HG03342 (cell line): ENCODE measurements at regions not wholly inside any gene's neighbourhood (a gene's known extent, or its start where the extent isn't known, plus 50 kb on each side); places are given as distances from the start of the nearest gene placed in this dataset.

Experiments
- ATAC-seq: cut with Tn5 transposase; IDR thresholded peaks from one replicate; pipeline ENCODE4 v1.9.1; 2021; ENCODE audit warnings: mild to moderate bottlenecking, moderate library complexity; ENCODE audit not compliant: unreplicated experiment

DNA sequence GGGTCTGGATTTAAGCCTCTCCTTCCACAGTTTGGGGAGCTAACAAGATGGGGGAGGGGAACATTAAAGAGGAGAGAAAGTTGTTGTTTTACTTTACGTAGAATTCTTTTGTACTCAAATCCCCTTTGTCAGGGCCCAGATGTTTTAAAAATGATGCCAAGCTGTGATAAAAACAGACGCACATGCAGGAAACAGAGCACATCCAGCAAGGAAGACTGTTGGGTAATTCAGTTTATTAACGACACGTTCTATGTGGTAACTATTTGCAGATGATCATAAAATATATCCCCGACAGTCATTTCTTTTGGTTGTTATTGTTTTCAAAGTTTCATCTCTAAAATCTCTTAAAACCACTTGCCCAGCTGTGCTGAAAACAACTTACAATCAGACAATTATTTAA is 307.0 kb upstream of the PRDM1 start:
- no peak for ATAC-seq

DNA sequence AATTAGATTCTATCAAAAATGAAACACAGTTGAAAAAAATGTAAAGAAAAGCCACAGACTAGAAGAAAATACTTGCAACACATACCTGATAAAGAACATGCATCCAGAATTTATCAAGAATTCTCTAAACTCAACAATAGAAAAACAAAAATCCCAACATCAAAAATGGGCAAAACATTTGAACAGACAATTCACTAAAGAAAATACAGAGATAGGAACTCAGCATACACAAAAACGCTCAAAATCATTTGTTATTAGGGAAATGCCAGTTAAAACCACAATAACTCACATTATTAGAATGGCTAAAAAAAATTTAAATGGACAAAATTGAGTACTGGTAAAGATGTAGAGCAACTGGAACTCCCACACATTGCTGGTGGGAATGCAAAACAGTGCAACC is 311.0 kb upstream of the PRDM1 start:
- ATAC-seq, result no peak

DNA sequence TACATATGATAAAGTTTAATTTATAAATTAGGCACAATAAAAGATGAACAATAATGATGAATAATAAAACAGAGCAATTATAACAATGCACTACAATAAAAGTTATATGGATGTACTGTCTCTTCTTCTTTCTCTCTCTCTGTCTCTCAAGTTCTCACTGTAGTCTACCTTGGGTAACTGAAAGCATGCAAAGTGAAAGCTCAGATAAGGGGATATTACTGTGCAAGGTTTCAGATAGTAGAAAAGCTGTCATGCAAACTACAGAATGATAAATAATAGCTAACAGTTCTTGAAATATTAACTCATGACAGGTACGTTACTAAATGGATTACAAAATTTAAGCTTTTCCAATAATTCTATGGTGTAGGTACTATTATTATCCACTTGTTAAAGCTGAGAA is 311.9 kb upstream of the PRDM1 start:
- ATAC-seq, result peak; percentile 80

DNA sequence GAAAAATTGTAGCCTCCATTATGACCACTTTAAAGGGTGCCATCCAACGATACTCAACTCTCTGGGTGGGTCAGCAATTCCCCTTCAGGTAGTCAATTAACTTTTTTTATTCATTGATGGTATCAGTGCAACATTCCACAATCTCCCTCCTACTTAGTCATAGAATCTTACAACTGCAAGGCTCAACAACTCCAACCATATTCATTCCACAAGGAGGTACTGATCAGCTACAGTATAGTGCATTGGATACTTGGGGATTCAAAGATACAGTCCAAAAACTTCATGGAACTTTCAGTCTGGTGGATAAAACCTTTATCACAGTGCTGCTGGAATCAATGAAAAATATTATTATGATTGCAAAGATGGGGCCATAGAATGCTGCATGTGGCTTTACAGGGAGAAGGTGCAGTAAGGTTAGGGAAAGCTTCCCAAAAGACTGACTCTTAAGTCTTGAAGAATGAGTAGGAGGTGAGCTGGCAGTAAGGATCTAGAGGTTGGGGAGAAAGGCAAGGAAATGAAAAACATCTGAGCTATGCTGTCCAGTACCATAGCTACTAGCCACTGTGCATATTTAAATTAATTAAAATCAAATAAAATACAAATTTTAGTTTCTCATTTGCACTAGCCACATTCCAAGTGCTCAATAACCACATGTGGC is 314.7 kb upstream of the PRDM1 start:
- no peak for ATAC-seq

DNA sequence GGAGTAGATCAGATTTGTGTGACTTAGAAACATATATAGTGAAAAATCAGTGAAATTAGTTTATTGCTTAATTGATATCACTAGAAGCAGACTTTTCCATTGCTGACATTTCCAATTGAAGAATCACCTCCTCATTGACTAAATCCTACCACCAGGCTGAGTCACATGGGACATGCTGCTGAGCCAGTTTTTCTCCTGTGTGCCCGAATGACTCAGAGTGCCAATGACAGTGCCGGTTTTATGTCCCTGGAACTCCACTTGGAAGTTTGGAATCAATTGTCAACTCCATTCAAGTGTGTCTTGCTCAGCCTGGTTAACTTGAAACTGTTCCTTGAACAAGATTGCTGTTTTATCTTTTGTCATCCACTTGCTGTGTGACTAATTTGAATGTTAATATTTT is 316.1 kb upstream of the PRDM1 start:
- ATAC-seq, result no peak

DNA sequence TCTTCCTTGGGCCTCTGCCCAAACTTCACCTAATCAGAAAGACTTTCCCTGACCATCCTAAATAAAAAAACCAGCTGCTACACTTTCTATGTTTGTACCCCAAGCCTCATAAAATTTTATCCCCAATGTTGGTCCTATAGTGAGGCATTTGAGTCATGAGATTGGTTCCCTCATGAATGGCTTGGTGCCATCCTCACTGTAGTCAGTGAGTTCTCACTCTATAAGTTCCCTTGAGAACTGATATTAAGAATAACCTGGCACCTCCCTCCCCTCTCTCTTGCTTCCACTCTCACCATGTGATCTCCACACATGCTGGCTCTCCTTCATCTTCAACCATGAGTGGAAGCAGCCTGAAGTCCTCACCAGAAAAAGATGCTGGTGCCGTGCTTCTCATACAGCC is 316.9 kb upstream of the PRDM1 start:
- ATAC-seq, result no peak

DNA sequence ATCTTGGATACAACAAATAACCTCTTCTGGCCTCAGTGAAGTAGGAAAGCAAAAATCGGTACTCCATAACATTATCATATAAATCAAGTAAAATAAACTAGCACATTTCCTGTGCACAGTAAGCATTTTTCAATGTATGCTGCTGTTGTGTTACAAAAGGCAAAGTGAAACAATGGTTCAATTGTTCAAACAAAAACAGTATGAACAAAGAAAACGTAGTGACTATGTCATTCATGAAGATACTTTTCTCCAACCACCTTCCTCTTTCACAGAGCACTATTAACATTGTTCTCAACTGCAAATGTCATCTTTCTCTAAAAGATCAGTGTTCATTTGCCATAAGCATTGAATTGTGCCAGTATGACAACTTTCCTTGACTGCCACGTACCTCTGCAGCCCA is 318.6 kb upstream of the PRDM1 start:
- ATAC-seq, result no peak

DNA sequence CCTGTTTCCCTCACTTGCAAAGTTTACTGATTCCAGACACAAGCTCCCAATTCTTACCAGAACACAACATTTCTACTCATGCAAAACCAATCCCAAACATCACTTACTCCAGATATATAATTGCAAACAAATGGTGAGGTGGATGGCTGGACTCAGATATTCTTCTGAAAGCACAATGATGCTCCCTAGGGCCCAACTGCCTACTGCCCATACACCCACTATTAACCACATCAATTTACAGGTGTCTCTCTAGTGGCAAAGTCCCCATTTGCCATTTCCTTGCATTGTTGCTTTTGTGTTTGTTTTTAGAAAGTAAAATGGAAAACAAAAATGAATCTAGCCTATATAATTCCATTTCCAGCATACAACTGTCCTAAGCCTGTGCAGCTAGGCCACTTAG is 320.9 kb upstream of the PRDM1 start:
- no peak for ATAC-seq

DNA sequence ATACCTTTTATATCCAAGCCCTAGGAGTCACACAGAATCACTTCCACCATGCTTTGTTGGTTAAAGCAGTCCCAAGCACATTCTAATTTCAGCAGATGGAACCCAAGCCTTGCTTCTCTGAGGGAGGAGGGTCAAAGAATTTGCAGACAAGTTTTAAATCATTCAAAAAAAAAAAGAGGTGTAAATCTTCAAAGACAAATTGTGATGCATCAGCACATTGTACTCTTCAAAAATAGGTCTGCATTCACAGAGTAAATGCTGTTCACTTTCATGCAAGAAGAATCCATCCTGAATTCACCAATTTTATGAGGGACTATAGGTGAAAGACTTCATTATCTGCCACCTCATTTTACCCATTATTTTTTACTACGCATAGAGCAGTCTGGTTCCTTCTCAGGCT is 321.8 kb upstream of the PRDM1 start:
- ATAC-seq, result no peak

DNA sequence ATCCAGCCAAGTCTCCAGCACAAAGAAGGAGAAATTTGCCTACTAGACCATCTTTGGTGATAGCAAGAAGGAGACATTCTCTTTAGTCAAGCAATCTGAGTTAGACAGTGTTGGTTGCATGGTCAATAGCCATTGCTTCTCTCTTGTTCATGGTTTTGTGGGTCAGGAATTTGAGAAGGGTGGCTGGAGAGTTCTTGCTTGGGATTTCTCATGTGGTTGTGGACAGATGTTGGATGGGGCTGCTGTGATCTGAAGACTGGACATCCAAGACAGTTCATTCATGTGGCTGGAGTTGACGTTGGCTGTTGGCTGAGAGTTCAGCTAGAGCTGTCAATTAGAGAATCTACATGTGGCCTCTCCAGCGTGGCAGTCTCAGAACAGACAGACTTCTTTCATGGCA is 322.3 kb upstream of the PRDM1 start:
- ATAC-seq, result no peak

DNA sequence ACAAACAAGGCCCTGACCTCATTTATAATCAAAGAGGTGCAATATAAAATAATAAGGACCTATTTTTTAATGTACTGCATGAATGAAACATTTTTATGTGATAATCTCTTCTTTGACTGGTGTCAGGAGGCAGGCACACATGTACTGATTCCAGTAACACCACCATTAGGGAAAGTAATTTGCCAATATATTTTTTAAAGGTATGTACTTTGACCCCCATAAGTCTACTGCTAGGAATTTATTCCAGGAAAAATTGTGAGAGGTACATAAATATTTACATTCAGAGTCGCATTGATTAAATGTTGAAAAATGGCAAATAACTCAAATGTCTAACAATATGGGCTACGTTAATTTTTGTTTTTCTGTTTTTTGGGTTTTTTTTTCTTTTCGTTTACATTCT is 325.4 kb upstream of the PRDM1 start:
- ATAC-seq, result no peak

DNA sequence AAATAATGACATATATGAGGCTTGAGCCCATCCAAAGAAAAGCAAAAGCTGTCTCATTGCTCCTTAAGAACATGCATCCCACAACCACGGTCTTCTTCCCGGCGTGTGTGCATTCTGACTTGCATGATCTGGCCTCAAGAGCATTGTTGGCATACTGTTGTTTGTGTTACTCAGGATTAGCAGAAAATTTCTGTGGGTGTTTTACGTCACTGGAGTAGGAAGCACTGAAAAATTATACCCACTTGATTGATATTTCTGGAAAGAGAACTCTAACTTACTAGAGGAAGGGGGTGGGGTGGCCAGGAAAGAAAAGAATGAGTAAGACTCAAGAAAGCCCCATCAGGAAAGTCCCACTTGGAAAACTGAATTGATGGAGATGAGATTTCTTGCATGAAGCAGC is 326.2 kb upstream of the PRDM1 start:
- ATAC-seq, result no peak

DNA sequence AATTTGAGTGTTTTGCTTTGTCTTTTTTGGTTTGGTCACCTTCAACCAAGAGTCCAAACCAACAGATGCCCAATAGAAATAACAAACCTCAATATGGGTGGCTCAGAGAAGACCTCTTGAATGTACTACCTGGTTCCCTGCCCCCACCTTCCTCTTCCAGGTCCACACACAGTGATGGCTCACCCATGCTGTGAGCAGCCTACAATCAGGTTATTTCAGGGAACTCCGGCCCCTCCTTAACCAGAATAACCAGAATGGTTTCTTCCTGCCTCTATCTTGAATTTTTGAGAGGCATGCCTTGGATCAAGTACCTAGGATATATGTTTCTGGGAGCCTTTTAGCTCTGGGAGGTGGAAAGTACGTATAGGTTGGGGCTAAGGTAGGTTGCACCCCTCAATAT is 327.1 kb upstream of the PRDM1 start:
- ATAC-seq, result no peak

DNA sequence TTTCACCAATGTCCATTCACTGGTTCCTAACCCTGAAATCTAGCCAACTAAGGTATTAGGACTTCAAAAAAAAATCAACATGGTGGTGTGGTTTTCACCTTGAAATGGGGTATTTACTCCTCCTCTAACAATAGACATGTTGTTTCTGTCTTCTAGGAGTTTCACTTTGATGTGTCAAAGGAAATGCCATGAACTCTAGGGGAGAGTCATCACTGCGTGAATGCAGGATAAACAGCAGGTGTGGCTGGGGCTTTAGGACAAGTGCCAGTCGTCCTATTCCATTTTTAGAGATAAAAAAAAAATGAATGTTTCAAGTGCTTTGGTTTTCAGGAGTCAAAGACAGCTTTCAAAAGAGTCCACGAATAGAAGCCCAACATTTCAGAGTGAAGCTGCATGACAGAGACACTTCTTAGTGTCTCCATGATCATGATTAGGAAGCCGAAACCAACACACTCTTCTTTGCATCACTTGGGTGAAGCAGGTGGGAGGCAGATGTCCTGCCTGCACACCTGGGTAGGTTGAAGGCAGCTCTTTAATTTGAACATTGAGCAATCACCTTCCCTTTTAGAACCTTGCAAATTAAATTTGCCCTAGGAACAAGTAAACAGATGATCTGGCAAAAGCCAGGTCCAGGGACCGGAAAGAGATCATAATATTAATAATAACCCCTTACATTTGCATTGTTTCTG is 328.5 kb upstream of the PRDM1 start:
- ATAC-seq, result peak; percentile 98

DNA sequence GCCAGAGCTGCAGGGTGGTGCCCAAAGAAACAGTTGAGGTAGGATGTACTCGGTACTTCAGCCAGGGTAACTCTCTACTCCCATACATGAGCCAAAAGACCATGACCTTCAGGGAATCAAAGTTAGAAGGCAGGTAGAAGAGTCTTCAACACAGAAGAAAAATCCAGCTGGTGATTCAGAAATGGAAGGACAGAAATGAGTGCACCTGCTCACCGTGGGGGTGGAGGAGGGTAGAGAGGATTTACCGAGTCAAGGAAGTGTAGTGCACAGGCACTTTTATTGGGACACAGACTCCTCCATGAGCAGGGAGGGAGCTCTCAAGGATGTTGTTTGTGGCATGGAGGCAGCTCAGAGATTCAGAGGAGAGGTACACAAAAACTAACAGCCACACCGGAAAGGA is 330.3 kb upstream of the PRDM1 start:
- no peak for ATAC-seq

DNA sequence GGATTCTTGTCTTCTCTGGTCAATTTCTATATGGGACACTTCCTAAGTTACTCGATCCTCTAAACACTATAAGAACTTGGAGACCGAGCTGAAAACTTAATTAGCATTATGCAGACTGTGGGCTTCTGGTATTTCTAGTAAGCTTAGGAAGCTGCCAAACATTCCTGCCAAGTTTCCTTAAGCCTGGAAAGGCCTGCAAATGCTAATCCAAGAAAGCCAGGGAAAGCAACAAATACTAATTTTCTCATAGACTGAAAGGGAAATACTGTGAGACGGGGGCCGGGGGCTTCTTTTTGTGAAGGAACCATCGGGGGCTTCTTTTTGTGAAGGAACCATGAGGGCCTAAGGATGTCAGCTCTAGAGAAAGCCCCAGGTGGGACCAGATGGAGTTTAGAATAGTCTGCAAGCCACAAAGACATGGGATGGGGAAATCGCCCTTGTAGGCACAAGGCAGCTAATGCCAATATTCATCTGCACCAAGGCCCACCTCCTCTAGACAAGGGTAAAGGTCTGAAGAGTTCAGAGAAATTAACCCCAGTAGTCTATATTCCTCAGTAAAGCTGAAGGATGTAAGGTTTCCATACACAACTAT is 332.4 kb upstream of the PRDM1 start:
- no peak for ATAC-seq

DNA sequence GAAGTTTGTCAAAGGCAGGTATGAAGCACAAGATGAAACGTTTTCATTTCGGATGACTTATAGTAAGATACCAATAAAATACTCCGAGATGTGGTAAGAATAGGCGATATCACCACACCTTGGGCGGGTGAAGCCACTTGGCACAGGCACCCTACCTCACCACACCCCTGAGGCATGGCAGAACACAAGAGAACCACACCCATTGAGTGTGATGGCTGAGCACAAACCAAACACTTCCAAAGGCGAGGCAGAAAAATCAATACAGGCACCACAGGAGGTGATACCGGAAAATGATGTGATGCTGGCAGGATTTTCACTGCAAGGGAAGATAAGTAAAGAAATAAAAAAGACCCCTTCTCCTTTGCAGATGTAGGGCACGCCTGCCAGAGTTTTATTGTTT is 332.9 kb upstream of the PRDM1 start:
- no peak for ATAC-seq

DNA sequence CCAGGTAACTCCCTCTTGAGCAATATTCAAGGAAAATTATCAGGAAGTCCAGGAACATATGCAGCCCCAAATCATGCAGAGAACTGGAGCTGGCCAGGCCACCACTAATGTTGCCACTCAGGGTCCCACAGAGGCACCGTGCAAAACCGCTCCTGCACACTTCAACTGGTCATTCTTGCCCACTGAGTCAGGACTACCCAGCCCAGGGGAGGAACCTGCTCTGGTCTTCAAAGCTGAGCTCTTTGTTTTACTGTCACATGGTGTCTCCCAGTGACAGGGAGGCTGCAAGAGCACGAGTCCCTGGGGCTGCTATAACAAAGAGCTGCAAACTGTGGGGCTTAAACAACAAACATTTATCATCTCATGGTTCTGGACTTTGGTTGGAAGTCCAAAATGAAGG is 336.0 kb upstream of the PRDM1 start:
- ATAC-seq, result no peak

DNA sequence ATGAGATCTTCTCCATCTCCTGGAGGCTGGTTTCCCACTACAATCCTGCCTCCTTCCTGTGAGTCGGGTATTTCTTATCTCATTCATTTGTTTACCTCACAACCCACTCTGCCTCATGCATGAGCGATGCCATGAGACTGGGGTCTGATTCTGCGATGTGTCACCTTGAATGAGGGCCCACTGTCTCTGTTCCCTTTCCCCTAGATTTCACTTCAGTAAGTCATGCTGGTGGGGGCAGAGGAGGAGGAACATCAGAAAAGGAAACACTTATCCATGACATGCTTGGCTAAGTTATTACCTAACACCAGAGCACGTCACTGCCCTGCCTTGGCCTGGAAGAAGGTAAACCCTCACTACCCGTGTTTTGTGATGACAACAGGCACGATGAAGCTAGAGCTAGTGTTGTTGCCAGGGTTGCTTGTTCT is 337.4 kb upstream of the PRDM1 start:
- ATAC-seq, result no peak

DNA sequence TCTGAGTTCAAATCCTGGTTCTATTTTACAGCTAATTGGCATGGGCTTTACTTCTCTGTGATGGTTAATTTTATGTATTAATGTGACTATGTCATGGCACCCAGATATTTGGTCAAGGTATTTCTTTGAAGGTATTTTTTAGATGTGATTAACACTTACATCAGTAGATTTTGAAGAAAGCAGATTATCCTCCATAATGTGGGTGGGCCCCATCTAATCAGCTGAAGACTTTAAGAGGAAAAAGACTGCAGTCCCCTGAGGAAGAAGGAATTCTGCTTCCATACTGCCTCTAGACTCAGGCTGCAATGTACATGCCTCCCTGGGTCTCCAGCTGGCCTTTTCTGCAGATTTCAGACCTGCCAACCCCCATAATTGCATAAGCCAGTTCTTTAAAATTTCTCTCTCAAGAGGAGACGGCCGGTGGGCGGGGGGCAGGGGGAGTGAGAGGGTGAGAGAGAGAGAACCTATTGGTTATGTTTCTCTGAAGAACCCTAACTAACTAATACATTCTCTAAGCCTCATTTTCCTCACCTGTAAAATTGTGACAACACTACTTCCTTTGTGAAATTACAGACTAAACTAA is 338.2 kb upstream of the PRDM1 start:
- no peak for ATAC-seq

DNA sequence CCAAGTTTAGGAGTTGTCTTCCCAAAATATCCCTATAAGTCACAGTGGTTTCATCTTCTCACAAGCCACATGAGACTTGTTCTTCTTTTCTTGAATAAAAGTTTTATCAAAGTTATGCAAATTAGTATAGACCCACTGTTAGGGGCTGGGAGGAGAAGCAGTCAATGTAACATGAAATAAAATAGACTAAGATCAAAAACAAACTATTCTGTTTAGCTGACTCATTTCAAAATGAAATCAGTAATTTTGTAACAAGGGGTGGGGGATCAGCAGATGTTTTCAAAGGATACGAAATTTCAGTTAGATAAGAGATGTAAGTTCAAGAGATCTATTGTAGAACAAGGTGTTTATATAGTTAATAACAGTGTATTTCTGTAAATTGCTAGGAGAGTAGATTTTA is 339.6 kb upstream of the PRDM1 start:
- no peak for ATAC-seq

DNA sequence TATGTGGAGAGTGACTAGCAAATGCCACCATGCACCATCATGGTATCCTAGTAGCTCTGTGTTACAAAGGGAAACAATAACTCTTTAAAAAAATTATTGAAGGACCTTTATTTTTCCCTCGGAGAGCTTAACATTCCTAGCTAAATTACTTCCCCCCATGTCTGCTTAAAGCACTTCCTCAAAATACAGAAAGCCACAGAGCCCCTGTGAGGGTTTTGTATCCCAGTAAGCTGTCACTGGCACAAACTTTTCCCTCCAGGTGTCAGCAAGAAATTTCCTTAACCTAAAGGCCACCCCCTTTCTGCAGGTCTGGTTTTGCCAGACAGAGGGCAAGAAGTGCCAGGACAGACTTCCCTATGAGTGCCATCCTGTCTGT is 340.0 kb upstream of the PRDM1 start:
- no peak for ATAC-seq
